Ishikawa (cell line): ENCODE measurements at regions not wholly inside any gene's neighbourhood (a gene's known extent, or its start where the extent isn't known, plus 50 kb on each side); places are given as distances from the start of the nearest gene placed in this dataset.

Experiments used
- CEBPB ChIP-seq: IDR thresholded peaks from 2 replicates; pipeline ENCODE4 v1.6.1; 2012
- CREB1 ChIP-seq: IDR thresholded peaks from 2 replicates; pipeline ENCODE4 v1.6.1; 2012; ENCODE audit warnings: low read depth
- EGR1 ChIP-seq: IDR thresholded peaks from 2 replicates; pipeline ENCODE4 v1.6.1; 2012
- EP300 ChIP-seq: IDR thresholded peaks from 2 replicates; pipeline ENCODE4 v1.6.1; 2012; ENCODE audit warnings: borderline replicate concordance
- FOXM1 ChIP-seq: IDR thresholded peaks from 2 replicates; pipeline ENCODE4 v1.6.1; 2012; ENCODE audit warnings: low read depth, borderline replicate concordance
- MAX ChIP-seq: IDR thresholded peaks from 2 replicates; pipeline ENCODE4 v1.6.1; 2012
- NFIC ChIP-seq: IDR thresholded peaks from 2 replicates; pipeline ENCODE4 v1.6.1; 2012
- RAD21 ChIP-seq: IDR thresholded peaks from 2 replicates; pipeline ENCODE4 v1.6.1; 2012; ENCODE audit warnings: low read depth
- REST ChIP-seq: IDR thresholded peaks from 2 replicates; pipeline ENCODE4 v1.6.1; 2012; ENCODE audit warnings: low read depth, mild to moderate bottlenecking
- TAF1 ChIP-seq: IDR thresholded peaks from 2 replicates; pipeline ENCODE4 v1.6.1; 2012; ENCODE audit warnings: low read depth, mild to moderate bottlenecking
- TCF12 ChIP-seq: IDR thresholded peaks from 2 replicates; pipeline ENCODE4 v1.6.1; 2012; ENCODE audit warnings: low read depth
- TEAD4 ChIP-seq: IDR thresholded peaks from 2 replicates; pipeline ENCODE4 v1.6.1; 2012
- USF1 ChIP-seq: IDR thresholded peaks from 2 replicates; pipeline ENCODE4 v1.6.1; 2012
- YY1 ChIP-seq: IDR thresholded peaks from 2 replicates; pipeline ENCODE4 v1.6.1; 2012; ENCODE audit warnings: low read depth
- ZBTB7A ChIP-seq: IDR thresholded peaks from 2 replicates; pipeline ENCODE4 v1.6.1; 2012; ENCODE audit warnings: low read depth

- TF ChIP-seq USF1 (no peak), CREB1 (no peak), NFIC (no peak), CEBPB (no peak), EGR1 (no peak), TCF12 (no peak), ZBTB7A (no peak), TEAD4 (no peak), REST (no peak), TAF1 (no peak), FOXM1 (no peak), YY1 (no peak)
Observed at GRCh38 chr13:55664178-55664577, 1476.5 kb upstream of the PRR20A start.

- TF ChIP-seq TCF12: no peak
- no peak for TF ChIP-seq EGR1
Observed at GRCh38 chr13:55669051-55669450, 1471.7 kb upstream of the PRR20A start.

- TF ChIP-seq TEAD4 (no peak), CREB1 (no peak), NFIC (no peak), EGR1 (no peak), FOXM1 (no peak), EP300 (no peak), REST (no peak), CEBPB (no peak), TAF1 (no peak), RAD21 (no peak)
Observed at GRCh38 chr13:55673910-55674309, 1466.8 kb upstream of the PRR20A start.

- no peak for TF ChIP-seq FOXM1
- TF ChIP-seq NFIC: no peak
- no peak for TF ChIP-seq TAF1
- no peak for TF ChIP-seq TCF12
- TF ChIP-seq ZBTB7A: no peak
- TF ChIP-seq TEAD4: no peak
- no peak for TF ChIP-seq EGR1
- TF ChIP-seq REST: no peak
- no peak for TF ChIP-seq MAX
- TF ChIP-seq CEBPB: no peak
- TF ChIP-seq CREB1: no peak
Observed at GRCh38 chr13:55682776-55683175, 1457.9 kb upstream of the PRR20A start.

- TF ChIP-seq RAD21: no peak
- no peak for TF ChIP-seq CEBPB
- no peak for TF ChIP-seq EP300
- TF ChIP-seq YY1: no peak
- TF ChIP-seq REST: no peak
- no peak for TF ChIP-seq TAF1
- no peak for TF ChIP-seq NFIC
- TF ChIP-seq EGR1: no peak
- no peak for TF ChIP-seq MAX
- no peak for TF ChIP-seq FOXM1
- TF ChIP-seq CREB1: no peak
Observed at GRCh38 chr13:55705526-55705925, 1435.2 kb upstream of the PRR20A start.
